Gastroesophageal sphincter (tissue), 4 donors: ENCODE measurements at regions not wholly inside any gene's neighbourhood (a gene's known extent, or its start where the extent isn't known, plus 50 kb on each side); places are given as distances from the start of the nearest gene placed in this dataset.
"Not testable (repeated sequence)": the region's sequence is repeated elsewhere in the genome, so short reads cannot be mapped to it uniquely, and the experiment has no call there.

ENCODE experiments used
- ATAC-seq: fragments of 150-250 bp; one replicate; pipeline ENCODE4 v1.9.1; 2016; ENCODE audit warnings: mild to moderate bottlenecking, moderate library complexity
- H3K27ac ChIP-seq, 4 donors: fragments of 200-600 bp; sonication (generic) in 3 of 4; 1 replicate in 3 of 4; 2 replicates in 1 of 4; pipeline ENCODE4 v1.5.1; 2016 to 2019
- H3K27me3 ChIP-seq: fragments of 200-600 bp; sonication (generic); one replicate; pipeline ENCODE4 v1.5.1; 2019
- H3K36me3 ChIP-seq, 2 donors: fragments of 200-600 bp; sonication (generic); one replicate each; pipeline ENCODE4 v1.5.1; 2019; ENCODE audit warnings: control low read depth in 1 of 2
- H3K4me1 ChIP-seq, 3 donors: fragments of 200-600 bp; sonication (generic); 1 replicate in 2 of 3; 2 replicates in 1 of 3; pipeline ENCODE4 v1.5.1; 2016 to 2019; ENCODE audit warnings: control low read depth in 2 of 3
- H3K4me3 ChIP-seq, 2 donors: fragments of 200-600 bp; sonication (generic); one replicate each; pipeline ENCODE4 v1.5.1; 2019; ENCODE audit warnings: mild to moderate bottlenecking in 1 of 2, moderate library complexity in 1 of 2
- H3K9me3 ChIP-seq, 3 donors: fragments of 200-600 bp; sonication (generic); one replicate each; pipeline ENCODE4 v1.5.1; 2017 to 2019; ENCODE audit warnings: control low read depth in 2 of 3
- EP300 ChIP-seq: sonication (generic); formaldehyde crosslinking; IDR thresholded peaks from one replicate; pipeline ENCODE4 v1.6.1; 2017; ENCODE audit warnings: antibody characterized with exemption, mild to moderate bottlenecking
- POLR2A ChIP-seq, 2 donors: fragments of 450-650 bp; IDR thresholded peaks; one replicate each; pipeline ENCODE4 v1.6.1; 2017; ENCODE audit warnings: antibody characterized with exemption in 2 of 2, mild to moderate bottlenecking in 2 of 2, moderate library complexity in 1 of 2
- POLR2AphosphoS5 ChIP-seq: sonication (generic); formaldehyde crosslinking; IDR thresholded peaks from one replicate; pipeline ENCODE4 v1.6.1; 2017; ENCODE audit warnings: antibody characterized with exemption
- WGBS, 2 donors: methylation state at CpG; one replicate each; pipeline ENCODE4 v1.1.5; 2018; ENCODE audit warnings: low coverage in 1 of 2; 5-methylcytosine and 5-hydroxymethylcytosine counted together
- TF ChIP-seq, protein P1 (sequence below), 4 experiments: fragments of 200-600 bp in 2 of 4; fragments of 450-650 bp in 2 of 4; sonication (generic) in 1 of 4; IDR thresholded peaks; one replicate each; pipeline ENCODE4 v1.5.1; 2017 to 2019; ENCODE audit warnings: antibody characterized with exemption in 4 of 4, mild to moderate bottlenecking in 2 of 4, moderate library complexity in 2 of 4

DNA sequence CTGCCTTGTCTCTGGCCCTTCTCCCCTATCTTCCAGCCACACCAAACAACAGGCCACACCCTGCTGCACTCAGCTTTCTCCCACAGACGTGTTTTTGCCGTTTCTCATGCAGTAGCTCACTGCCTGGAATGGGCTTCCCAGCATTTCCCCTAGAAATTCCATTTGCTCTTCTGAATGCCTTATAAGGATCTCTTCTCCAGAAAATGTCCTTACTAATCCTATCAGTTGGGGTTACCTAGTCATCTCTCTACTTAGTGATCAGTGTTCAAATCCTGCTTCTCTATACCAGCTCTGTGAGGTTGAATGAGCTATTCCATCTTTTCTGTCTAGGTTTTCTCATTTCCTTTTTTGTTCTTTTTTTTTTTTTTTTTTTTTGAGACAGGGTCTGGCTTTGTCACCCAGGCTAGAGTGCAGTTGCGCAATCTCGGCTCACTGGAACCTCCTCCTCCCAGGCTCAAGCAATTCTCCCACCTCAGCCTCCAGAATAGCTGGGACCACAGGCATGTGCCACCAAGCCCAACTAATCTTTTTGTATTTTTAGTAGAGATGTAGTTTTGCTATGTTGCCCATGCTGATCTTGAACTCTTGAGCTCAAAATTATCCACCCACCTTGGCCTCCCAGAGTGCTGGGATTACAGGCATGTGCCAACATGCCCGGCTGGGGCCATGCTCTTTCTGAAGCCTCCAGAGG lies 98.2 kb upstream of the CHD2 start:
- Histone ChIP-seq H3K4me3 (no peak overlapping the region), H3K36me3 (no peaks in the 10 kb centered on the region), H3K27me3 (no peaks in the 10 kb centered on the region), H3K27ac (peak overlapping the region in 3 of 4 donors; percentile 60 to 99 (median 95)), H3K4me1 (peaks cover 3 to 55% (median 8%) of the 10 kb centered on the region in 3 donors), H3K9me3 (no peaks in the 10 kb centered on the region)
- no peak for ATAC-seq
- WGBS, 2 donors: 67 to 100% methylated on average over 1 to 5 of the region's 5 CpGs
- TF ChIP-seq, protein P1, sequence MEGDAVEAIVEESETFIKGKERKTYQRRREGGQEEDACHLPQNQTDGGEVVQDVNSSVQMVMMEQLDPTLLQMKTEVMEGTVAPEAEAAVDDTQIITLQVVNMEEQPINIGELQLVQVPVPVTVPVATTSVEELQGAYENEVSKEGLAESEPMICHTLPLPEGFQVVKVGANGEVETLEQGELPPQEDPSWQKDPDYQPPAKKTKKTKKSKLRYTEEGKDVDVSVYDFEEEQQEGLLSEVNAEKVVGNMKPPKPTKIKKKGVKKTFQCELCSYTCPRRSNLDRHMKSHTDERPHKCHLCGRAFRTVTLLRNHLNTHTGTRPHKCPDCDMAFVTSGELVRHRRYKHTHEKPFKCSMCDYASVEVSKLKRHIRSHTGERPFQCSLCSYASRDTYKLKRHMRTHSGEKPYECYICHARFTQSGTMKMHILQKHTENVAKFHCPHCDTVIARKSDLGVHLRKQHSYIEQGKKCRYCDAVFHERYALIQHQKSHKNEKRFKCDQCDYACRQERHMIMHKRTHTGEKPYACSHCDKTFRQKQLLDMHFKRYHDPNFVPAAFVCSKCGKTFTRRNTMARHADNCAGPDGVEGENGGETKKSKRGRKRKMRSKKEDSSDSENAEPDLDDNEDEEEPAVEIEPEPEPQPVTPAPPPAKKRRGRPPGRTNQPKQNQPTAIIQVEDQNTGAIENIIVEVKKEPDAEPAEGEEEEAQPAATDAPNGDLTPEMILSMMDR (IDR thresholded peaks at IDR 0.05): no peak
- TF ChIP-seq EP300 (no peak), POLR2A (IDR thresholded peaks at IDR 0.05) (no peak), POLR2AphosphoS5 (no peak)

DNA sequence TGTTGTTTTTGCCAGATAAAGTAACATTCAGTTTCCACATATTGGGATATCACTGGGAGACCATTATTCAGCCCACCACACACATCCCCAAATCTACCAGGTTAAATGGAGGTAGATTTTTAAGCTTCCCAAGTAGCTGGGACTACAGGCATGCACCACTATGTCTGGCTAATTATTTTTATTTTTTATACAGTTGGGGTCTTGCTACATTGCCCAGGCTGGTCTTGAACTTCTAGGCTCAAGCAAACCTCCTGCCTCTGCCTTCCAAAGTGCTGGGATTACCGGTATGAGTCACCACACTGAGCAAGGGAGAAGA lies 96.6 kb upstream of the CHD2 start:
- ATAC-seq: no peak
- H3K4me1 ChIP-seq: peaks cover 3 to 59% (median 5%) of the 10 kb centered on the region in 3 donors
- 71% methylated on average over 1 of the region's 1 CpG; no CpG with 5 or more reads in 1 of the 2 donors for WGBS, 2 donors

DNA sequence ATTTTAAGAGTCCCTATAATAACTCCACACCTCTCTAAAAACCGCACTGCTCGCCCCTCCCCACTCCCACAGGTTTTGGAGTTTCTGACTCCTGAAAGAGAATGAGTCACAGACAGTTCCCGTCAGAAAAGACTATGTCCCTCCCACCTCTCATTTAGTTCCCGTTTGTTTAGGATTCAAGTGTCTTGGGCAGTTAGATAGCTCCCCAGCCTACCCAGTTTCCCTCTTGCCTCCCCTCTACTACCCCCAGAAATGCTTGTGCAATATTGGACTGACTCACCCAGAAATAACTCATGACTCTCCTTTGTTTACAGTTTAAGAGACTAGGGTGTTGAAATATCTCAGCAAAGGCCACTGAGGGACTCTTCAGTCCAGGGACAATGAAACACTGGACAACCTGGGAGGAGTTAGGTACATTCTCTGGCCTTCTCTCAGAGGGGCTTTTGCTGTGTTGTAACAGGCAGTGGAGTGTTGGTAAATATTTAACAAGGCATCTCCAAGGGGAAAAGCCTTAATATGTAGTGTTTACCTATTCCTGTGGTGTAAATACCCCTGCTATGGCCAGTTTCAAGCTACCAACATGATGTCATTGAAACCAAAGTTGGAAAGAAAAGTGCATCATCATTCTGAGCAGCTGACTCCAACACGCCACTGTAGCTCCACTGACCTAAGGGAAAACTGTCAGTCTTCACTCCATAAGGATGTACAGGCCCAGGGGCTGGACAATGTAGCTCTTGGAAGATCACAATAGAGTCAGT lies 96.1 kb upstream of the CHD2 start:
- TF ChIP-seq, protein P1 (IDR thresholded peaks at IDR 0.05): no peak
- TF ChIP-seq POLR2A (IDR thresholded peaks at IDR 0.05): no peak
- TF ChIP-seq POLR2AphosphoS5: peak; percentile 99
- TF ChIP-seq EP300: no peak
- ATAC-seq: peak; percentile 93
- H3K9me3 ChIP-seq: no peaks in the 10 kb centered on the region
- H3K36me3 ChIP-seq: no peaks in the 10 kb centered on the region
- H3K4me3 ChIP-seq: no peak overlapping the region
- no peaks in the 10 kb centered on the region for H3K27me3 ChIP-seq
- H3K4me1 ChIP-seq: peaks cover 3 to 64% (median 5%) of the 10 kb centered on the region in 3 donors
- H3K27ac ChIP-seq: peak overlapping the region; percentile 85 to 99 (median 95)
- 24 to 28% methylated on average over 4 to 5 of the region's 5 CpGs for WGBS, 2 donors

More for the DNA sequence above, 96.6 kb upstream of the CHD2 start:
- H3K4me3 ChIP-seq: no peak overlapping the region
- H3K9me3 ChIP-seq: no peaks in the 10 kb centered on the region
- no peaks in the 10 kb centered on the region for H3K36me3 ChIP-seq
- no peak for TF ChIP-seq POLR2AphosphoS5
- TF ChIP-seq EP300: no peak
- TF ChIP-seq POLR2A (IDR thresholded peaks at IDR 0.05): no peak
- TF ChIP-seq, protein P1 (IDR thresholded peaks at IDR 0.05): no peak
- H3K27ac ChIP-seq: peak overlapping the region; percentile 85 to 99 (median 95)
- no peaks in the 10 kb centered on the region for H3K27me3 ChIP-seq

DNA sequence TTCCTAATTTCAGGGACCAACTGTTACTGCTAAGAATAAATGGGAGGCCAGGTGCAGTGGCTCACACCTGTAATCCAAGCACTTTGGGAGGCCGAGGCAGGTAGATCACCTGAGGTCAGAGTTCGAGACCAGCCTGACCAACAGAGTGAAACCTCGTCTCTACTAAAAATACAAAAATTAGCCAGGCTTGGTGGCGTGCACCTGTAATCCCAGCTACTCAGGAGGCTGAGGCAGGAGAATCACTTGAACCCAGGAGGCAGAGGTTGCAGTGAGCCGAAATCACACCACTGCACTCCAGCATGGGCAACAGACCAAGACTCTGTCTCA lies 95.6 kb upstream of the CHD2 start:
- H3K36me3 ChIP-seq, H3K9me3 ChIP-seq, H3K4me3 ChIP-seq, ATAC-seq, H3K27me3 ChIP-seq: not testable (repeated sequence)
- H3K4me1 ChIP-seq: peaks cover 3 to 64% (median 5%) of the 10 kb centered on the region in 3 donors
- H3K27ac ChIP-seq: peak overlapping the region; percentile 85 to 99 (median 95)
- 90 to 92% methylated on average over 3 to 4 of the region's 5 CpGs for WGBS, 2 donors

DNA sequence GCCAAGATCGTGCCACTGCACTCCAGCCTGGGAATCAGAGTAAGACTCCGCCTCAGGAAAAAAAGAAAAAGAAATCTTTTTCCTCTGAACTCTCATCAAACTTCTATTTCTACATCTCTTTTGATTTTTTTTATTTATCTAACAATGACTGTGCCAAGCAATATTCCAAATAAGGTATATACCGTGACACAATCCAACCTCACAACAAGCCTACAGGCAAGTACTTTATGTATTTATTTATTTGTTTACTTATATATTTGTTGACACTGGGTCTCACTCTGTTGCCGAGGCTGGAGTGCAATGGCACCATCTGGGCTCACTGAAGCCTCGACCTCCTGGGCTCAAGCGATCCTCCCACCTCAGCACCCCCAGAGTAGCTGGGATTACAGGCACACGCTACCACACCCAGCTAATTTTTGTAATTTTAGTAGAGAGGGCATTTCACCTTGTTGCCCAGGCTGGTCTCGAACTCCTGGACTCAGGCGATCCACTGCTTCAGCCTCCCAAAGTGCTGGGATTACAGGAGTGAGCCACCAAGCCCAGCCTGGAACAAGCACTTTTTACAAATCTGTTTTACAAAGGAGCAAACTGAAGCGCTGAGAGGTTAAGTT lies 94.9 kb upstream of the CHD2 start:
- H3K27ac ChIP-seq: peak overlapping the region; percentile 85 to 99 (median 95)
- H3K4me3 ChIP-seq: no peak overlapping the region
- H3K9me3 ChIP-seq: no peaks in the 10 kb centered on the region
- no peaks in the 10 kb centered on the region for H3K36me3 ChIP-seq
- H3K4me1 ChIP-seq: peaks cover 3 to 67% (median 5%) of the 10 kb centered on the region in 3 donors
- no peak for ATAC-seq
- no peaks in the 10 kb centered on the region for H3K27me3 ChIP-seq
- TF ChIP-seq EP300: no peak
- WGBS, 2 donors: 69 to 93% methylated on average over 4 to 10 of the region's 10 CpGs

DNA sequence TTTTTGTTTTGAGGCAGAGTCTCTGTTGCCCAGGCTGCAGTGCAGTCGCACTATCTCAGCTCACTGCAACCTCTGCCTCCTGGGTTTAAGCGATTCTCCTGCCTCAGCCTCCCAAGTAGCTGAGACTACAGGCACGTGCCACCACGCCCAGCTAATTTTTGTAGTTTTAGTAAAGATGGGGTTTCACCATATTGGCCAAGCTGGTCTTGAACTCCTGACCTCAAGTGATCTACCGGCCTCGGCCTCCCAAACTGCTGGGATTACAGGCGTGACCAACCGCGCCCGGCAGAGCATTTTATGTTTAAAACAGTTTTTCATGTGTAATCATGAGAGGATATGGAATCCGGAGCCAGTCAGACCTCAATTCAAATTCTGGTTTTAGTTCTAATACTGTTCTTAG lies 94.0 kb upstream of the CHD2 start:
- H3K4me1 ChIP-seq: peaks cover 3 to 72% (median 5%) of the 10 kb centered on the region in 3 donors
- H3K36me3 ChIP-seq, H3K4me3 ChIP-seq, H3K9me3 ChIP-seq, H3K27me3 ChIP-seq, ATAC-seq: not testable (repeated sequence)
- WGBS, 2 donors: 83% methylated on average over 8 of the region's 11 CpGs; no CpG with 5 or more reads in 1 of the 2 donors
- peak overlapping the region in 2 of 4 donors; percentile 95 to 99 for H3K27ac ChIP-seq
